ENCODE measurements at regions not wholly inside any gene's neighbourhood (a gene's known extent, or its start where the extent isn't known, plus 50 kb on each side); places are given as distances from the start of the nearest gene placed in this dataset.

DNA sequence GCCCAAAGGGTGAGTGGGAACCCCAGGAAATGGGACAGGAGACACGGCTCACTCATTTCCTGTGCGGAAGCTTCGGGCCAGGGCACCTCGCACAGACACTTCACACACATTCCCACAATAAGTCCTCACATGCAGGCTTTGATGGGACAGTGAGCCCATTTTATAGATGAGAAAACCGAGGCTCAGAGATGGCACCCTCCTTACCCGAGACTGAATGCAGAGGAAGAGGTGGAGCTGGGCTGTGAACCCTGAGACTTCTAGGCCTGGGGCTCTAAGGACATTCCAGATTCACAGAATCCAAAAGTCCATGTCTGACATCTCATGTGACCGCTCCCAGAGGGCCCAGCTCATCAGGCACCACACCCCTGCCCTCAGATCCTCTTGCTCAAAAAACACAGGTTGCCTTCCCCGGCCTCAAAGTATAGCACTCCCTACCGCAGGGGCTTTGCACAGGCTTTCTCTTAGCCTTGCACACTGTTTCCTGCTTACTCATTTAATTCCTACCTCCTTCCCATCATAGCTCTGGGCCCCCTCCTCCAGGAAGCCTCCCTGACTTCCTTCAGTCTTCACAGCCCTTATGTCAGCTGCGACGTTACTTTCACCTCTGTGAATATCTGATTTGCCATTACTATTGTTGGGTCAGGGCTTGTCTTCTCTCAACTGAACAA, 57.1 kb upstream of the TCF20 start (continued):
- no peak for TF ChIP-seq ZNF24 (tag by site-specific recombination; IDR thresholded peaks at IDR 0.05)
- TF ChIP-seq ZNF791 (tag by site-specific recombination; IDR thresholded peaks at IDR 0.05): no peak
- peak; percentile 85 for TF ChIP-seq ZNF623 (tag by site-specific recombination; IDR thresholded peaks at IDR 0.05)
- TF ChIP-seq, protein P1, sequence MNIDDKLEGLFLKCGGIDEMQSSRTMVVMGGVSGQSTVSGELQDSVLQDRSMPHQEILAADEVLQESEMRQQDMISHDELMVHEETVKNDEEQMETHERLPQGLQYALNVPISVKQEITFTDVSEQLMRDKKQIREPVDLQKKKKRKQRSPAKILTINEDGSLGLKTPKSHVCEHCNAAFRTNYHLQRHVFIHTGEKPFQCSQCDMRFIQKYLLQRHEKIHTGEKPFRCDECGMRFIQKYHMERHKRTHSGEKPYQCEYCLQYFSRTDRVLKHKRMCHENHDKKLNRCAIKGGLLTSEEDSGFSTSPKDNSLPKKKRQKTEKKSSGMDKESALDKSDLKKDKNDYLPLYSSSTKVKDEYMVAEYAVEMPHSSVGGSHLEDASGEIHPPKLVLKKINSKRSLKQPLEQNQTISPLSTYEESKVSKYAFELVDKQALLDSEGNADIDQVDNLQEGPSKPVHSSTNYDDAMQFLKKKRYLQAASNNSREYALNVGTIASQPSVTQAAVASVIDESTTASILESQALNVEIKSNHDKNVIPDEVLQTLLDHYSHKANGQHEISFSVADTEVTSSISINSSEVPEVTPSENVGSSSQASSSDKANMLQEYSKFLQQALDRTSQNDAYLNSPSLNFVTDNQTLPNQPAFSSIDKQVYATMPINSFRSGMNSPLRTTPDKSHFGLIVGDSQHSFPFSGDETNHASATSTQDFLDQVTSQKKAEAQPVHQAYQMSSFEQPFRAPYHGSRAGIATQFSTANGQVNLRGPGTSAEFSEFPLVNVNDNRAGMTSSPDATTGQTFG (tag by site-specific recombination; IDR thresholded peaks at IDR 0.05; ENCODE audit: borderline replicate concordance): no peak
- TF ChIP-seq ZNF677 (tag by site-specific recombination; IDR thresholded peaks at IDR 0.05): no peak
- no peak for TF ChIP-seq WT1 (tag by site-specific recombination; IDR thresholded peaks at IDR 0.05)

DNA sequence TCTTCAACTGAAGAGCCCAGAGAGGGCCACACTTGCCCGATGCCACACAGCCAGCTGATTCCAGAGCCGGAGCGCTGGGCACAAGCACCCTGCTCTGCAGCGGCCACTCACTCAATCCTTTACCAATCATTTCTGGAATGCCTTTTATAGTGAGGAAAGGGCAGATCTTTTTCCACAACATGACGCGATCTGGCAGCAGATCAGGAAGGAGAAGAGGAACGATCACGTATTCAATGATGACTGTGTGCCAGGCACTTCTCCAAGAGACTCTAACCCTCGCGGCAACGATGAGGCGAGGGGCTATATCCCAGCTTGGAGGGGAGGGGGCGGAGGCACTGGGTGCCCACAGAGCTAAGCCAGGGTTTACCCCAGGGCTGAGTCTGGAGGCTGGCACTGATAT, 56.3 kb upstream of the TCF20 start:
- no peaks in the 10 kb centered on the region for H3K36me3 ChIP-seq (ENCODE audit: control insufficient read depth in 2 of 2, insufficient read depth in 1 of 2, low read length in 2 of 2)
- TF ChIP-seq, protein P2, sequence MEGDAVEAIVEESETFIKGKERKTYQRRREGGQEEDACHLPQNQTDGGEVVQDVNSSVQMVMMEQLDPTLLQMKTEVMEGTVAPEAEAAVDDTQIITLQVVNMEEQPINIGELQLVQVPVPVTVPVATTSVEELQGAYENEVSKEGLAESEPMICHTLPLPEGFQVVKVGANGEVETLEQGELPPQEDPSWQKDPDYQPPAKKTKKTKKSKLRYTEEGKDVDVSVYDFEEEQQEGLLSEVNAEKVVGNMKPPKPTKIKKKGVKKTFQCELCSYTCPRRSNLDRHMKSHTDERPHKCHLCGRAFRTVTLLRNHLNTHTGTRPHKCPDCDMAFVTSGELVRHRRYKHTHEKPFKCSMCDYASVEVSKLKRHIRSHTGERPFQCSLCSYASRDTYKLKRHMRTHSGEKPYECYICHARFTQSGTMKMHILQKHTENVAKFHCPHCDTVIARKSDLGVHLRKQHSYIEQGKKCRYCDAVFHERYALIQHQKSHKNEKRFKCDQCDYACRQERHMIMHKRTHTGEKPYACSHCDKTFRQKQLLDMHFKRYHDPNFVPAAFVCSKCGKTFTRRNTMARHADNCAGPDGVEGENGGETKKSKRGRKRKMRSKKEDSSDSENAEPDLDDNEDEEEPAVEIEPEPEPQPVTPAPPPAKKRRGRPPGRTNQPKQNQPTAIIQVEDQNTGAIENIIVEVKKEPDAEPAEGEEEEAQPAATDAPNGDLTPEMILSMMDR (tag by site-specific recombination; IDR thresholded peaks at IDR 0.05): no peak
- TF ChIP-seq, protein P3, sequence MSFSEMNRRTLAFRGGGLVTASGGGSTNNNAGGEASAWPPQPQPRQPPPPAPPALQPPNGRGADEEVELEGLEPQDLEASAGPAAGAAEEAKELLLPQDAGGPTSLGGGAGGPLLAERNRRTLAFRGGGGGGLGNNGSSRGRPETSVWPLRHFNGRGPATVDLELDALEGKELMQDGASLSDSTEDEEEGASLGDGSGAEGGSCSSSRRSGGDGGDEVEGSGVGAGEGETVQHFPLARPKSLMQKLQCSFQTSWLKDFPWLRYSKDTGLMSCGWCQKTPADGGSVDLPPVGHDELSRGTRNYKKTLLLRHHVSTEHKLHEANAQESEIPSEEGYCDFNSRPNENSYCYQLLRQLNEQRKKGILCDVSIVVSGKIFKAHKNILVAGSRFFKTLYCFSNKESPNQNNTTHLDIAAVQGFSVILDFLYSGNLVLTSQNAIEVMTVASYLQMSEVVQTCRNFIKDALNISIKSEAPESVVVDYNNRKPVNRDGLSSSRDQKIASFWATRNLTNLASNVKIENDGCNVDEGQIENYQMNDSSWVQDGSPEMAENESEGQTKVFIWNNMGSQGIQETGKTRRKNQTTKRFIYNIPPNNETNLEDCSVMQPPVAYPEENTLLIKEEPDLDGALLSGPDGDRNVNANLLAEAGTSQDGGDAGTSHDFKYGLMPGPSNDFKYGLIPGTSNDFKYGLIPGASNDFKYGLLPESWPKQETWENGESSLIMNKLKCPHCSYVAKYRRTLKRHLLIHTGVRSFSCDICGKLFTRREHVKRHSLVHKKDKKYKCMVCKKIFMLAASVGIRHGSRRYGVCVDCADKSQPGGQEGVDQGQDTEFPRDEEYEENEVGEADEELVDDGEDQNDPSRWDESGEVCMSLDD (tag by site-specific recombination; IDR thresholded peaks at IDR 0.05): no peak
- TF ChIP-seq, protein P4, sequence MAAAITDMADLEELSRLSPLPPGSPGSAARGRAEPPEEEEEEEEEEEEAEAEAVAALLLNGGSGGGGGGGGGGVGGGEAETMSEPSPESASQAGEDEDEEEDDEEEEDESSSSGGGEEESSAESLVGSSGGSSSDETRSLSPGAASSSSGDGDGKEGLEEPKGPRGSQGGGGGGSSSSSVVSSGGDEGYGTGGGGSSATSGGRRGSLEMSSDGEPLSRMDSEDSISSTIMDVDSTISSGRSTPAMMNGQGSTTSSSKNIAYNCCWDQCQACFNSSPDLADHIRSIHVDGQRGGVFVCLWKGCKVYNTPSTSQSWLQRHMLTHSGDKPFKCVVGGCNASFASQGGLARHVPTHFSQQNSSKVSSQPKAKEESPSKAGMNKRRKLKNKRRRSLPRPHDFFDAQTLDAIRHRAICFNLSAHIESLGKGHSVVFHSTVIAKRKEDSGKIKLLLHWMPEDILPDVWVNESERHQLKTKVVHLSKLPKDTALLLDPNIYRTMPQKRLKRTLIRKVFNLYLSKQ (tag by site-specific recombination; IDR thresholded peaks at IDR 0.05; ENCODE audit: borderline replicate concordance): no peak
- TF ChIP-seq ZNF776 (tag by site-specific recombination; IDR thresholded peaks at IDR 0.05; ENCODE audit: borderline replicate concordance) (no peak), ZNF777 (tag by site-specific recombination; IDR thresholded peaks at IDR 0.05; ENCODE audit: borderline replicate concordance) (no peak), SP3 (tag by site-specific recombination; IDR thresholded peaks at IDR 0.05) (no peak), ZNF23 (tag by site-specific recombination; IDR thresholded peaks at IDR 0.05; ENCODE audit: borderline replicate concordance) (no peak)
- TF ChIP-seq, protein P5, sequence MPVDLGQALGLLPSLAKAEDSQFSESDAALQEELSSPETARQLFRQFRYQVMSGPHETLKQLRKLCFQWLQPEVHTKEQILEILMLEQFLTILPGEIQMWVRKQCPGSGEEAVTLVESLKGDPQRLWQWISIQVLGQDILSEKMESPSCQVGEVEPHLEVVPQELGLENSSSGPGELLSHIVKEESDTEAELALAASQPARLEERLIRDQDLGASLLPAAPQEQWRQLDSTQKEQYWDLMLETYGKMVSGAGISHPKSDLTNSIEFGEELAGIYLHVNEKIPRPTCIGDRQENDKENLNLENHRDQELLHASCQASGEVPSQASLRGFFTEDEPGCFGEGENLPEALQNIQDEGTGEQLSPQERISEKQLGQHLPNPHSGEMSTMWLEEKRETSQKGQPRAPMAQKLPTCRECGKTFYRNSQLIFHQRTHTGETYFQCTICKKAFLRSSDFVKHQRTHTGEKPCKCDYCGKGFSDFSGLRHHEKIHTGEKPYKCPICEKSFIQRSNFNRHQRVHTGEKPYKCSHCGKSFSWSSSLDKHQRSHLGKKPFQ (tag by site-specific recombination; IDR thresholded peaks at IDR 0.05): no peak
- H3K4me1 ChIP-seq (ENCODE audit: control insufficient read depth, insufficient read depth, low read length): peaks cover 11% of the 10 kb centered on the region
- no peak overlapping the region for H3K4me3 ChIP-seq (ENCODE audit: low read depth, low read length)
- ChIA-PET POLR2A (interaction anchor here (1.5 kb wide), 1 partner anchor 86 kb away, joined by 3 read pairs; no protein-coding TSS in a partner anchor), CTCF (no interaction called here)
- no peaks in the 10 kb centered on the region for H3K9me3 ChIP-seq (ENCODE audit: control insufficient read depth, insufficient read depth, low read depth, low read length)
- H3K27ac ChIP-seq (ENCODE audit: extremely low read depth, low read depth, low read length): no peak overlapping the region
